HepG2 (cell line): ENCODE measurements at regions not wholly inside any gene's neighbourhood (a gene's known extent, or its start where the extent isn't known, plus 50 kb on each side); places are given as distances from the start of the nearest gene placed in this dataset.
A peak's percentile ranks its signal among the peaks of the same experiment; 100 is the strongest.

Experiments
- ARID2 ChIP-seq: sonication (generic); formaldehyde crosslinking; IDR thresholded peaks from 2 replicates; pipeline ENCODE4 v1.8.1; 2022; ENCODE audit warnings: mild to moderate bottlenecking, missing genetic modification reagents, borderline replicate concordance
- EP300 ChIP-seq, 3 experiments: sonication (generic) in 1 of 3; formaldehyde crosslinking in 1 of 3; IDR thresholded peaks; 2 replicates each; pipeline versions ENCODE4 v1.5.1 to v1.6.1; 2011 to 2020; ENCODE audit warnings: low read depth in 2 of 3, low read length in 2 of 3, borderline replicate concordance in 1 of 3, improper control_type of control experiment in 1 of 3, mild to moderate bottlenecking in 1 of 3, missing genetic modification reagents in 1 of 3, moderate library complexity in 1 of 3
- FOXO4 ChIP-seq: sonication (generic); formaldehyde crosslinking; conservative IDR thresholded peaks from 2 replicates; pipeline ENCODE4 v1.8.1; 2023; ENCODE audit warnings: missing genetic modification reagents
- HMGA1 ChIP-seq: sonication (generic); formaldehyde crosslinking; conservative IDR thresholded peaks from 2 replicates; pipeline ENCODE4 v1.4.0; 2020; ENCODE audit warnings: missing genetic modification reagents
- MED13 ChIP-seq: sonication (generic); formaldehyde crosslinking; IDR thresholded peaks from 2 replicates; pipeline ENCODE4 v1.5.0; 2020; ENCODE audit warnings: missing genetic modification reagents
- MLX ChIP-seq: IDR thresholded peaks from 2 replicates; pipeline ENCODE4 v1.6.1; 2016
- NAIF1 ChIP-seq: sonication (generic); formaldehyde crosslinking; IDR thresholded peaks from 2 replicates; pipeline ENCODE4 v1.5.0; 2020; ENCODE audit warnings: mild to moderate bottlenecking, missing genetic modification reagents, borderline replicate concordance
- PRPF4 ChIP-seq: fragments of 200-400 bp; formaldehyde crosslinking; IDR thresholded peaks from 2 replicates; pipeline ENCODE4 v1.6.1; 2016; ENCODE audit warnings: low read length, low read depth; ENCODE audit not compliant: poor library complexity, severe bottlenecking
- RERE ChIP-seq: IDR thresholded peaks from 2 replicates; pipeline ENCODE4 v1.6.1; 2016; ENCODE audit warnings: low read depth, missing genetic modification reagents, missing compliant biosample characterization
- SPEN ChIP-seq: sonication (generic); formaldehyde crosslinking; IDR thresholded peaks from 2 replicates; pipeline ENCODE4 v1.5.1; 2020; ENCODE audit warnings: low read depth, mild to moderate bottlenecking, missing genetic modification reagents
- TCF7 ChIP-seq: sonication (generic); IDR thresholded peaks from 2 replicates; pipeline ENCODE4 v1.6.1; 2016; ENCODE audit warnings: antibody characterized with exemption, low read depth
- ZBTB26 ChIP-seq: IDR thresholded peaks from 2 replicates; pipeline ENCODE4 v1.6.1; 2016; ENCODE audit warnings: missing compliant biosample characterization, missing genetic modification reagents, borderline replicate concordance
- ZBTB38 ChIP-seq: sonication (generic); formaldehyde crosslinking; IDR thresholded peaks from 2 replicates; pipeline ENCODE4 v1.5.1; 2020; ENCODE audit warnings: mild to moderate bottlenecking, missing genetic modification reagents
- ZNF292 ChIP-seq: sonication (generic); formaldehyde crosslinking; IDR thresholded peaks from 2 replicates; pipeline ENCODE4 v1.8.1; 2022; ENCODE audit warnings: mild to moderate bottlenecking, low read depth, missing genetic modification reagents, borderline replicate concordance
- ZNF296 ChIP-seq: sonication (generic); formaldehyde crosslinking; conservative IDR thresholded peaks from 2 replicates; pipeline ENCODE4 v1.5.0; 2020; ENCODE audit warnings: mild to moderate bottlenecking, missing genetic modification reagents
- ZNF34 ChIP-seq: sonication (generic); formaldehyde crosslinking; IDR thresholded peaks from 2 replicates; pipeline ENCODE4 v1.4.0; 2020; ENCODE audit warnings: mild to moderate bottlenecking, missing genetic modification reagents, borderline replicate concordance
- ZNF569 ChIP-seq: sonication (generic); formaldehyde crosslinking; IDR thresholded peaks from 2 replicates; pipeline ENCODE4 v1.5.0; 2020; ENCODE audit warnings: mild to moderate bottlenecking, missing genetic modification reagents, moderate library complexity, borderline replicate concordance
- ZNF674 ChIP-seq: sonication (generic); formaldehyde crosslinking; IDR thresholded peaks from 2 replicates; pipeline ENCODE4 v1.5.0; 2020; ENCODE audit warnings: low read depth, mild to moderate bottlenecking, missing genetic modification reagents
- ZNF772 ChIP-seq: sonication (generic); formaldehyde crosslinking; IDR thresholded peaks from 2 replicates; pipeline ENCODE4 v1.5.0; 2020; ENCODE audit warnings: mild to moderate bottlenecking, missing genetic modification reagents
- ZNF781 ChIP-seq: sonication (generic); formaldehyde crosslinking; IDR thresholded peaks from 2 replicates; pipeline ENCODE4 v1.5.1; 2020; ENCODE audit warnings: borderline replicate concordance, mild to moderate bottlenecking, missing genetic modification reagents; ENCODE audit errors: not compliant biosample characterization
- ZZZ3 ChIP-seq: sonication (generic); formaldehyde crosslinking; IDR thresholded peaks from 2 replicates; pipeline ENCODE4 v1.4.0; 2020; ENCODE audit warnings: missing genetic modification reagents, mild to moderate bottlenecking, borderline replicate concordance

- TF ChIP-seq MED13 (CRISPR knock-in tag): no peak
- no peak for TF ChIP-seq HMGA1 (CRISPR knock-in tag)
- no peak for TF ChIP-seq TCF7
- TF ChIP-seq ZNF569: no peak
- no peak for TF ChIP-seq FOXO4 (CRISPR knock-in tag)
- TF ChIP-seq ZBTB38: no peak
- TF ChIP-seq ZZZ3 (CRISPR knock-in tag): no peak
- TF ChIP-seq EP300 (IDR thresholded peaks at IDR 0.05; ENCODE audit: low read depth in 2 of 2, low read length in 2 of 2): peak in 1 of 2 experiments; percentile 45; a peak in 1 of 4 replicates
- no peak for TF ChIP-seq EP300 (CRISPR knock-in tag; IDR thresholded peaks at IDR 0.05; ENCODE audit: borderline replicate concordance)
- TF ChIP-seq ZNF296 (CRISPR knock-in tag): no peak
- TF ChIP-seq ZNF772 (CRISPR knock-in tag): no peak
- TF ChIP-seq PRPF4: no peak
- peak; percentile 87; the same call in 1 of the 2 replicates for TF ChIP-seq ZNF292
- TF ChIP-seq RERE (CRISPR knock-in tag): no peak
- TF ChIP-seq ZBTB26: no peak
- no peak for TF ChIP-seq NAIF1 (CRISPR knock-in tag)
- 0 out of 2 replicates have a peak, but pooled peaks have one; percentile 40 for TF ChIP-seq MLX (CRISPR knock-in tag)
- no peak for TF ChIP-seq ZNF781 (CRISPR knock-in tag)
- no peak for TF ChIP-seq ZNF34
- TF ChIP-seq ARID2 (CRISPR knock-in tag): no peak
- TF ChIP-seq SPEN (CRISPR knock-in tag): no peak; the same call in 1 of the 2 replicates
- TF ChIP-seq ZNF674: no peak
Measured at GRCh38 chr12:116662612-116663144, 75.2 kb downstream of the SPRING1 start (continued).
